Activated T-helper 1 cell treated with Interleukin-2 at 50 U/mL for 16 hours (primary cell): ENCODE measurements at regions not wholly inside any gene's neighbourhood (a gene's known extent, or its start where the extent isn't known, plus 50 kb on each side); places are given as distances from the start of the nearest gene placed in this dataset.
A peak's percentile ranks its signal among the peaks of the same experiment; 100 is the strongest.

Experiments used
- DNase-seq: peaks from one replicate; pipeline ENCODE4 v3.0.0-alpha.2; 2020; ENCODE audit warnings: low read depth

DNA sequence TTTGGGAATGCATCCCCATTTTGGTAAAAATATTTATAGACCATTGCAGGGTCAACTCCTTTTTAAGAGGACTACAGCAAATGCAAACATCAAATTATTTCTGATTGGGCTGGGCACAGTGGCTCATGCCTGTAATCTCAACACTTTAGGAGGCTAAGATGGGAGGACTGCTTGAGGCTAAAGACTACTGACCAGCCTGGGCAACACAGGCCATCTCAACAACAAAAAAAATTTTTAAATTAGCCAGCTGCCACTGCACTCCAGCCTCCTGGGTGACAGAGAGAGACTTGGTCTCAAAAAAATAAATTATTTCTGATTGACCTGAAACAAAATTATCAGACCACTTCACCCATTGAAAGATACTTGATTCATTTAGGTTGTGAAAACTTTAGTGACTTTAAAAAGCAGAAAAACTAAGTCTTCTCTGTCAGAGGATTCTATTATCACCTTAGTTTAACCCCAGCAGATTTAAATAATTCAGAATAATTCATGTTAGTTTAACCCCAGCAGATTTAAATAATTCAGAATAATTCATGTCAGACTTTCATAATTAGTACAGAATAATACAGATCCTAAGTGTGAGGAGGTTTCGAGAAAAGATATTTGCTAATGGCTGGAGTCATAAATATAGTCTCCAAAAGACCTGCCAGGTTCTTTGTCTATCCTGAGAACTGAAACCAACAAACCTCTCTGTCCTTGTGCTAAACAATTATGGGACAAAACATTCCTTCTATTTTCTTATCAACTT, 183.6 kb upstream of the STT3B start:
- no peak for DNase-seq

DNA sequence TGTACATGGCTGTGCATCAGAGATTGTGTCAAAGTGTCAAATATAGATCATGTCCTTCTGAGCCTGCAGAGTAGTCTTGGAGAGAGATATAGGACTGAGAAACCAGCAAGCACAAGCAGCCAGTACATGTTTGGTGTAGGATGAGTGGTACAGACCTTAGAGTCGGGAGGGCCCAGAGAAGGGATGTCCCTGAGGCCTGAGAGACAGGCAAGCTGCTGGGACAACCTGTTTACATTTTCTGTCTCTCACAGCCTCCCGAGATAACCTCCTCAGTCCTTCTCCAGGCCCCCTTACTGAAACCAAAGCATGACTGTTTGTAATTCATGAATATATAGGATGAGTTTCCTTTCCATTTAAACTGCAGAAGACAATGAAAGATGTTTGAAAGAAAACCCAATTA, 182.4 kb upstream of the STT3B start:
- no peak for DNase-seq

GRCh38 chr3:31352331-31352730, 180.4 kb upstream of the STT3B start:
- no peak for DNase-seq

DNA sequence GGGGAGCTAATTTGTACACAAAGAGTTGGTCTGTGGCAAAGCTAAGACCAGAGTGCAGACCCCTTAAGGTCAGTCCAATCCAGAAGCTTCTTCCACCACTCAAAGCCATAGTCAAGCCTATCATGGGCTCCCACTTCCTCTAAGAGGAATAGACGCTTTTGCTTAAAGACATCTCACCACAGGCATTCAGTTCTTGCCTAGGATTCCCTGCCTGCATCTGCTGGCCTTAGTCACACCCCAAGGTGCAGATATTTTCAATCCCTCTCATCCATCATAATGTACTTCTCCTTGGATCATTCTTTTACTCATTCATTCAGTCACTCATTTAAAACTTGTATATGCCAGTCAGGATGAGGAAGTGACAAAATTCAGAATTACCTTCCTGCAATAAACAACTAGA, 179.6 kb upstream of the STT3B start:
- DNase-seq: no peak

- no peak for DNase-seq
Observed at GRCh38 chr3:31354373-31354772, 178.4 kb upstream of the STT3B start.

GRCh38 chr3:31355807-31356206, 176.9 kb upstream of the STT3B start:
- DNase-seq: no peak

- DNase-seq: no peak
Observed at GRCh38 chr3:31356941-31357340, 175.8 kb upstream of the STT3B start.

DNA sequence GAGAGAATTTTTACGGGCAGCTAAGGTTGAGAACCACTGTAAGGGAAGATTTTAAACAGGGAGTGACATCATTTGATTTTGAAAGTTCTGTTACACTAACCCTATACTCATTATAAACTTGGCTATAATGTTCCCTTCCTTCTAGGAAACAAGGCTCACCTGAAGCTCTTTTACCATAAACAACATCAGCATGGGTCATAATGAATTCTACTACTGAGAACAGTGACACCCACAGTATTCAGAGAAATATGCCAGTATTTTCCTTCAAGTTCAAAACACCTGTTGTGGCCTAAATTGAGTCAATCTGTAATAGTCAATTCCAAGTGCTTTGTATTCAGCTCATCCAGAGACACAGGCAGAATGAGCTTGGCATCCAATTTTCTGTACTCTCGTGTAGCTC, 175.3 kb upstream of the STT3B start:
- DNase-seq: no peak

GRCh38 chr3:31358473-31359070, 174.2 kb upstream of the STT3B start:
- no peak for DNase-seq

DNA sequence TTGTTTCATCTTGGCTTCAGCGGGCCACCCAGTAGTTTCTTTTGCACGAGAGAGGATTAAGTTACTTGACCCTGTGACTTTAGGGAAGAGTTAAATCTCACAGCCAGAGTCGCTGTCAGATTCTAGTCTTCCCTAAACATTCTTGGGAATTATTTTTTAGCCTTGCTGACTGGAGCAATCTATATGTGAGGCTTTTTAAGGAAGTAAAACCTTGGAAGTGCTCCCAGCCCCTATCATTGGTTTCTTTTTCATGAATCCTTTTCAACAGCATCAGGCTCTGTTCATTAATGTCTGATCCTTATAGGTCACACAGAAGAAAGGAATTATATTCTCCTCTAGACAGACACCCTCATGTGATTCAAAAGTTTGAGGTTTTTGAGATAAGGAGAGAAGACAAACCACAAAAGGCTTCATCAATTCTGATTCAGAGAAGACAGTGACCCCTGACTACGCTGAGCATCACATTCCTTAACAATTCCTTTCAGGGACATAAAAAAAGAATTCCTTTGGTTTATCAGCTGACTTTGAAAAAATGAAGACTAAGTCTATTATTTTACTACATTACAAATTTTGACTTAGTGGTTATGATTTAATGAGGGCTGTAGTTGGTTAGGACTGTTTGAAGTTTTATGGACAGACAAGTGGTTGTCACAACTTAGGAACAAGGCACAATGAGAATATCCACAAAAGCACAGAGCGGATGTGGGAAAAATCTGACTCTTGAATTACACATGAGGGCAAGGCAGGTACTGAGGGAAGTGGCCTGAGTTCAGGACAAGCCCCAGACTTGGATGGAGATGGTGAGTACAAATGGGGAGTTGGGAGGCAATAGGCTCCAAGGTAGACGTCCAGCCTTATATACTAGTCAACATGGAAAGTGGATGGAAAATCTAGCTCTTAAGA, 171.1 kb upstream of the STT3B start:
- no peak for DNase-seq

- DNase-seq: no peak
Observed at GRCh38 chr3:31364188-31364587, 168.5 kb upstream of the STT3B start.

GRCh38 chr3:31364711-31365110, 168.0 kb upstream of the STT3B start:
- no peak for DNase-seq

DNA sequence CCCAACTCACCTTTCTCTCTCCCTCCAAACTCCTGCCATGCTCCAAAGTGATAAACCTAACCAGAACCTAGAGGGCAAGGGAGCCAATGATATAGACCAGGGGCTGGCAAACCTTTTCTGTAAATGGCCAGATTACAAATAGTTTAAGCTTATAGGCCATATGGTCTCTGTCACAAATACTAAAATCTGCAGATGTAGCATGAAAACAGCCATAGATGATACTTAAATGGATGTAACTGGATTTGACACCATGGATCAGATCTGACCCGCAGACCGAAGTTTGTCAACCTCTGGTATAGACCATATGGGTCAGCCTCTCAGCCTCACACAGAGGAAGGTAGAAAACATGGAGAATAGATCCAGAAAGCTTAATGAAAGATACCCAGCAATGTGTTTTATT, 165.2 kb upstream of the STT3B start:
- DNase-seq: no peak

DNA sequence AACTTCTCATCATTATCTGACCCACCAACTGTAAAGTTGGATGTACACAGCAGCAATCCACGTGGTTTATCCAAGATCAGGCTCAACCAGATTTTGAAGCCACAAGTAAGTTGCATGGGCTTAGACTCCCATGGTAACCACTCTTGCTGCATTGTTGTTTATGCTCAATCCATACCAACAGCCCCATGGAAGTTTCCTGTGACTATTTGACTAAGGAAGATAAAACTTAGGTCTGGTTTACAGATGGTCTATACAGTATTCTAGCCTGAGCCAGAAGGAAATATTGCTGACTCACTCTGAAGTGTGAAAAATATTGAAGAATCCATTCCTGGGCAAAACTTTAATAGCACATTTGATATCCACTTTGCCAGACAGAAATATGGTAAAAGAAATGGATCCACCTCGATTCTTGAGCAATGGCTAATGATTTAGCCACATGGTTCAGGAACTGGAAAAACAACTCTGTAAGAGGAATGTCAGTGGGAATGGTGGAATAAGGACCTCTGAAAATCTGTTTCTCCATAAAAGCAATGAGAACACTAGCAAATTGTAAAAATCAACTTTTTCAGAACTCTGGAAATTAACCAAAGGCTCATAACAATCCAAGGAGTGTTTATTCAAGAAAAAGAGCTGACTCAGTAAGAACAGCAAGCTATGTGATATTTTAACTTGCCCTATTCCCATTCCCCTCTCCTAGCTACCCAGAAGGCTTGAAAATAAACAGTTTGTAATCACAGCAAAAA, 162.9 kb upstream of the STT3B start:
- DNase-seq: no peak

GRCh38 chr3:31370380-31370666, 162.4 kb upstream of the STT3B start:
- no peak for DNase-seq

DNA sequence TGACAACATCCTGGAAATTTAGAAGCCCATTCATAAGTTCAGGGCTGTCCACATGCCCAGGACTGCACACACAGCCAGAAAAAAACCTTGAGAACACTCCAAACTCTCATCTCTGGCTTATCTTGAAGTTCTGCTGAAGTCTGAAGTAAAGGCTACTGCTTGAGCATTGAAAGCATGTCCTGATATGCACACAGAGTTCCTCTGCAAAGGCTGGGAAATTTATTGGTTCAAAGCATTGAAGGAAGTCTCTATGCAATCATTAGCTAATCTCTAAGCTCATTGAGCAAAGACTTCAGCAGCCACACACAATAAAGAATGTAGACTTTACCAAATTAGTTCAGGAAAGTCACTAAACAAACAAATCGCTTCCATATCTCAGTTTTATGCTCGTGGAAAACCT, 162.0 kb upstream of the STT3B start:
- no peak for DNase-seq

GRCh38 chr3:31371484-31372177, 161.1 kb upstream of the STT3B start:
- DNase-seq: no peak

DNA sequence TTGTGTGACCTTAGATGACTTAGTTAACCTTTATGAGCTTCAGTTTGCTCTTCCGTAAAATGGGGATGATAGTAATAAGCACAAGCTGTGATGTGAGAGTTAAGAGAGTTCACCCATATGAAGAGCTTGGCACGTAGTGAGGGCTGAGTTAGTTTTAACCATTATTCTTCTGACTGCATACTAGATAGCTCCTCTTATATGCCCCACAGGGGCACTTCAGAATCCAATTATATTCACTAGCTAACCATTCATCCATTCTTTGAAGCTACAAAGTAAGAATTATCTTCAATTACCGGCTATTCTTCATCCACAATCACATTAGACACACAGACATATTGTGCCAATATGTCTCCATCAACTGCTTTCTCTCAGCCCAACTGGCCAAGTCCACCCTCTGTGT, 159.0 kb upstream of the STT3B start:
- DNase-seq: no peak

DNA sequence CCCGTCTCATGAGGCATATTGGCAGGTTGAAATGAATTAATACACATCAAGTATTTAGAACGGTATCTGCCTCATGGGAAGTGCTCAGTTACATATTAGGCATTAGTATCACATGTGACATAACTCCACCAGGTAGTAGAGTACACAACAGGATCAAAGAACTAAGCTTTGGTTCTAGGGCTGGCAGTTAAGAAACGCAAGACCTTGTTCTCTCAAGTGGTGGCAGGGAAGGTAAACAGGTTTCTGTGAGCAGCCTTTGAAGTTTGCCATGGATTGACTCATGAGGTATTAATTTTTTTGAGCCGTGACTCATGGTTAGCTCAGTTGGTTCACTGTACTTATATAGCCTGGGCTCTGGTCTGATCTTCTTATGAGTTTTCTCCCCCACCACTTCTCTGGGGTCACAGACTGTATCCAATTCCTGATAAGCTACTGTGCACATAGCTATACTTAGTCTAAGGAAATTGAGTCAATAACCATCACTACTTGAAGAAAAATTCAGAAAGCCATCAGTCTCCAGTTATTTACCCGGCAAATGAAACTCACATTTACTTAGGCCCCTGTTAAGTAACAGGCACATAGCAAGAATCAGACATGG, 155.6 kb upstream of the STT3B start:
- DNase-seq: peak; percentile 3

DNA sequence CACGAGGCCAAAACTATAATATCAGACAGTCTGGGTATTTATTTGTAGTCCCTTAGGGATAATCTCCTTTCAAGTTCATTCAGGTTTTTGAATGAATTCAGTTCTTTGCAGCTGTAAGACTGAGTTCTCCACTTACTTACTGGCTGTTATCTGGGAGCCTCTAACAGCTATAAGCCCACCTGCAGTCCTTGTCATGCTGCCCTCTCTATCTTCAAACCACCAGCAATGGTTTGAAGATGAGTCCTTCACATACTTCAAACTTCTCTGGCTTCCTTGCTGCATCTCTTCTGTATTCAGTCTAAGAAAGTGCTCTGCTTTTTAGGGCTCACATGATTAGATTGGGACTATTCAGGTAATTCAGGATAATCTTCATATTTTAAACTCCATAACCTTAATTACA, 154.5 kb upstream of the STT3B start:
- DNase-seq: no peak

DNA sequence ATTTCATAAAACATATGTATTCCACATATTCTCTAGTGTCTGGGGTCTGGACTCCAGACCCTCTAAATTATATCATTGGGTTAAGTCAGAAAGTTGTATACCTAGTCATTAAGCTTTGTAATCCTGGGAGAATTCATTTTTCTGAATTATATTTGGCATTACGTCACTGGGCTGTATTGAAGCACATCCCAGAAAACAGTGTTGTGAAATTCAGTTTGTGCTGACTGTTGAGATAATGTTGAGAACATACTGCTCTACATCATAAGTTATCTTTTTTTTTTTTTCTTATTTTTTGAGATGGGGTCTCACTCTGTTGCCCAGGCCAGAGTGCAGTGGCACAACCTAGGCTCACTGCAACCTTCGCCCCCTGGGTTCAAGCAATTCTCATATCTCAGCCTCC, 153.1 kb upstream of the STT3B start:
- DNase-seq: no peak

- DNase-seq: no peak
Observed at GRCh38 chr3:31382856-31383255, 149.9 kb upstream of the STT3B start.
